ENCODE measurements at regions not wholly inside any gene's neighbourhood (a gene's known extent, or its start where the extent isn't known, plus 50 kb on each side); places are given as distances from the start of the nearest gene placed in this dataset.

DNA sequence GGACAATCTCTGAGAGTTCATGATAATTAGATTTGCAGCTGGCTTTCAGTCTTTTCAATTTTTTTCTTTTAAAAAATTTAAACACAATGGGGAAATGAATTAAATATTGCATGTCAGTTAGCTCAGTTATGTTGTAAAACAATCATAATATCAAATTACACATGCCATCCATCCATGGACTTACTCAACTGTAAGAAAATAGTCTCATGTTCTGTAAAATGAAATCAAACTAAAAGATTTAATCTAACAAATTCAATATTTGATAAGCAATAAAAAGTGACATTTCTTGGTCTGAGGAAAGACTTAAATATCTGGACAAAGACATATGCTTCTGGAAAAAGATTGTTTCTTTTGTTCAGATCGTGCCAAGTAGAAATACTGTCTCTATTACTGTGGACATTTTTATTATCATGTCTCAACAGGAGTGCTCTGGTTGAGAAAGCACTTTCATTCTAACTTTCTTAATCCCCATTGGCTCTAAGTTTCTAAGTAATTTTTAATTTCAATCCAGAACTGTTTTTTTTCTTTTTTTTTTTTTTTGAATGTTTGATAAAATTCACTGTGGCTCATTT is 179.2 kb upstream of the FAM3C start:
- DNase-seq (ENCODE audit: low read depth in 4 of 4, low spot score in 1 of 4): no peak

DNA sequence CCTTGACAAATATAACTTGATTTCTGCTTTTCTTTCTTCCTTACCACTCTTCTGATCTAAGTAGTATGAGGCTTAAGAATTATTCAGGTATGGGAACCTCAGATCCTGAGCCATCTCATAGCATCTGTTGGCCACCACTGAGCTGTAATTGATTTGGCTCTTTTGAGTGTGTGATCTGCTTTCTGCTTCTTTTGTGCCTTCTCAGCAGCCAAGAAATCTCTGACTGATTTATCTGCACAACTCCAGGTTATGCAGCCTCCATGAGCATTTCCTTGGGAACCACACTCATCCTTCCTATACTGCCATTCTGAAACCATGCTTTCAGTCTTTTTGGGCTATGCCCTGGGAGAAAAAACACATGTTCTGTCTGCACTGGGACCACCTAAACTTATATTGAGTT is 178.0 kb upstream of the FAM3C start:
- DNase-seq (ENCODE audit: low read depth in 4 of 4, low spot score in 1 of 4): no peak

DNA sequence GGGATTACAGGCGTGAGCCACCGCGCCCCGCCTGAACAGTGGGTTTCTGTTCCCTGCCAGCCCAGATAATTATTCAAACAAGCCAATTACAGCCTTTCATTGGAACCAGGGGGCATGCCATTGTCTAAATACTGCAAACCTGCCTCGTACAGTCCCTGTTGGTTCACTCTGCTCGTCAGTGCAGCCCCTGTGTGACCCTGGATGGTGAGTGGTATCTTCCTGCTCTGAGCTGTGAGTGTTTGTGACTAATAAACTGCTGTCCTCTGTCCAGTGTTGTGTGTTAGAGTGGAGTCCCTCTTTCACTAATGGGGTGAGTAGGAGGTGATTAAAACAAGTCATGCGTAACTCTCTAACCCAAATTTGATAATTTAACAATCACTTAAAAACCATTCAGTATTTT is 176.5 kb upstream of the FAM3C start:
- DNase-seq (ENCODE audit: low read depth in 4 of 4, low spot score in 1 of 4): no peak

DNA sequence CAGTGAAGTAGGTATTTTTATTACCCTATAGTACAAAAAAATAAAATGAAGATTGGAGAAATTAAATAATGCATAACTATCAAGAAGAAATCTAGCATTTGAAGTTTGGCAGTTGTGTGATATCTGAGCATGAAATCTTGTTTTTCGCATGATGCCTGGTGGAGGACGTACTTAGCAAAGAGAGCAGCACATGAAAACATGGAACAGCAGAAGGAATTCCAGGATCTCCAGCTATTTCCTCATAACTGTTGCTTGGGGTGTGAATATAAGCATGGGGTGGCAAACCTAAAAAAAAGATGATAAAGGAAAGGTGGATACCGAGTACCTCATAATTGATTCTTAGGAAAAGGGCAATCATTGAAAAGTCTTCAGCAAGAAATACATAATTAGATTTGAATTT is 174.3 kb upstream of the FAM3C start:
- DNase-seq (ENCODE audit: low read depth in 4 of 4, low spot score in 1 of 4): no peak

DNA sequence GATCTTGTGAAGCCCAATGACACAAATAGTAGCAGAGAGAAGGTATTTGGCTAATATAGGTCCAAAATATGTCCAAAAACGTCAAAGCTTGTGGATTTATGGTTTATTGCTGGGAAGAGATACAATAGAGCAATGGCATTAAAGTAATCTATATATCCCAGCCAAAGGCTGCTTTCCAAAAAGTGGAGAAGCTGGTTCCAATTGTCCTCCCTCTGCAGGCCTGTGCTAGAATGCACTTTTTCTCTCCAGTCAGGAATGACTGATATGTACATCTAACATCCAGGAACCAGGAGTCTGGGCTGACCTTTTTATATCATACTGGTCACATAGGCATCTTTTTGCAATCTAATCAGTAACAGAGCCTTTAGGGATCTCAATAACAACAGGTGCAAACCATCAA is 167.1 kb upstream of the FAM3C start:
- no peak for DNase-seq (ENCODE audit: low read depth in 4 of 4, low spot score in 1 of 4)

DNA sequence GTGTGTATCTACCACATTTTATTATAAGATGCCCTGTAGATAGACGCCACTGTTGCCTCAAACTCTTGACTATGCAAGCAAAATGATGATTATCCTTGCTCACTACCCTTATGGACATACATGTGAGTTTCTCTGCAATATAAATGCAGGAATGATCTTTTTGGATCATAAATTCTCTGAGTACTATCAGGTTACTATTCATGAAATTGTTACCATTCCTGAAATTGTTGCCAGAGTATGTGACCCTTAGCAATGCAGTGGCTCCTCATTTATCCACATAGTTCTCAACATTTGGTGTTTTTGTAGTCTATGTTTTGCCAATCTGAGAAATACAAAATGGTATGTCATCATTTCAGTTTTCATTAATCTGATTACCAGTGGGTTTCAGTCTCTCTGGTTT is 166.2 kb upstream of the FAM3C start:
- no peak for DNase-seq (ENCODE audit: low read depth in 4 of 4, low spot score in 1 of 4)

DNA sequence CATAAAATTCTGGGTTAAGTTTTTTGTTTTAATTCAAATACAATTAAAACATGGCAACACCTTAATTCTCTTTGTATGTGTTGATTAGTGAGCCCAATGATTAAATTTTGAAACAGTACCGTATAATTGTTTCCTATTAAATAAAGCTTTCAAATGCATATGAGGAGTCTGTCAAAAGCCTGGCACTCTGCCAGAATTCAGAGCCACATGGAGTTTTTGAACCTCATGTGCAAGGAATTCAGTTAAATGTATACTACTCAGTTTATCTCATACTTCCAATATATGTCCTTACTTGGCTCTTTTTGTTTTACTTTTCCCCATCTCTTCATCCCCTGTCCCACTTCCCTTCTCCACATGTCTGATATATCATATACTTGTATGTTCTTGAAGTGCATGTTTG is 165.6 kb upstream of the FAM3C start:
- DNase-seq (ENCODE audit: low read depth in 4 of 4, low spot score in 1 of 4): no peak

DNA sequence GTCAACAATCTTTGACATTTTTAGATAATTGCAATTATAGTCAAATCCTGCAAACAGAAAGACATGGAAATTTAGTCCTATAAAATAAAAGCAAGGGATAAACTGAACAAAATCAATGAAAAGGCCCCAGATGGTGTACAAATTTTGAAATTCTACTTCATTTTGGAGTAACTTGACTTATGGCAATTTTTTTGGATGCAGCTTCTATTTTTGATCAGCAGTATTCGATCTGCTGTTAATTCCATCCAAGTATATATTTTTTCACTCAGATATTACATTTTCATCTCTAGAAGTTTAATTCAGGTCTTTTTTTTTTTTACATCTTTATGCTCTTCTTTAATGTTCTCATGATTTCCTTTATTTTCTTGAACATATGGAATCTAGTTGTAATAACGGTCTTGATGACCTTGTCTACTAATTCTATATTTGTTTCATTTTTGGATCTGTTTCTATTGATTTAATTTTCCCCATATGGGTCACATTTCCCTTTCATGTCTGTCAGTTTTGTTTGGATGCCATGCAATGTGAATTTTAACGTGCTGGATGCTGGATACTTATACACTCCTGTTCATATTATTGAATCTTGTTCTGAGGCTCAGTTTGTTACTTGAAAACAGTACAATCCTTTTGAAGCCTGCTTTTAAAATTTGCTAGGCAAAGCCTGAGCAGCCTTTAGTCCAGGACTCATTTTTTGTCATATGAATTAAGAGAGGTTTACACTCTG is 164.3 kb upstream of the FAM3C start:
- DNase-seq (ENCODE audit: low read depth in 4 of 4, low spot score in 1 of 4): no peak

DNA sequence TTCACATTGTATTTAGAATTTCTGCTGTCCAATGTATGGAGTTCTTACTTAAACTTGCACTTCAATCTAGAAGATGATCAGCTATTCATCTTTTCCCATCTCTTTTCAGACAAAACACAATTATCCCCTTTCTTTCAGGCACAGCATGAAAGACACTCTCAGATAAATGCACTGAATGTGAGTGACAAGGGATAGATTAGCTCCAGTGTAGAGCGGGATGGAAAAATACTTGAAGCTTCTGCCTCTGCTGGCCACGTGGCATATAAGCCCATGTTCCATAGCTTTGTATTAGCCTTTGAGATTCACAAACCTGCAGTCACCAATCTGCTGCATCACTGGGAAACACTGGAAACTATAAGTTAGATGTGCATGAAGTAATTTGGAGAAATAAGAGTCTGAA is 162.2 kb upstream of the FAM3C start:
- DNase-seq (ENCODE audit: low read depth in 4 of 4, low spot score in 1 of 4): no peak

DNA sequence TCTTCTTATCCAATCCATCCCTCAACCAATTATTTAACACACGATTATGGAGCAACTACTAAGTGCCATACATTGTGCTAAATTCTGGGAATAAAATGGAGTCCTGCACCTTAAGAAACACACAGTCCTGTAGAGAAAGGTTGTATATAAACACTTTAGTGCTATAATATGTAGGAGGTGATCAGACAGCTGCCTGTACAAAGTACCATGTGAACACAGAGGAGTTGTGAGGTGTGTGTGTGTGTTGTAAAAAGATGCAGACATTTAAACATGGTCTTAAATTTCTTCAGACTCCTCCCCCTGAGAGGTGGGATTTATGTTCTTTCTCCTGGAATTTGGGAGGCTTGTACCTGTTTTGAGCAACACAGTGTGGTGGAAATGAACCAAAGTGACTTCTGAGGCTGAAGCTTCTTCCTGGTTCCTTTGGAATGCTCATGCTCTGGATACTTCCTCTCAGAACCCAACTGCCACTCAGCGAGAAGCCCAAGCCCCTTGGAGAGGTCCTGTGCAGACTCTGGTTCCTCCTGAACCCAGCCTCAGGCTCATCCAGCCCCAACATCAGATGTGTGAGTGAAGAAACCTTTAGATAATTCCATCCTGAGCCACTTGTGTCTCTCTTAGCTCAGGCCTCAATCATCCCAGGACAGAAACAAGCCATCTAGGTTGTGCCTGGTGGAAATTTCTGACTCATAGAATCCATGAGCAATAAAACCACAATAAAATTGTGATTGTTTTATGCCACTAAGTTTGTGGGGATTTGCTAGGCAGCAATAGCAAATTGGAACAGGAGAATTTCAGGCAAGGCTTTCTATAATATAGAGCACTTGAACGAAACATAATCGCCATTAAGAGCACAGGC is 161.2 kb upstream of the FAM3C start:
- no peak for DNase-seq (ENCODE audit: low read depth in 4 of 4, low spot score in 1 of 4)

DNA sequence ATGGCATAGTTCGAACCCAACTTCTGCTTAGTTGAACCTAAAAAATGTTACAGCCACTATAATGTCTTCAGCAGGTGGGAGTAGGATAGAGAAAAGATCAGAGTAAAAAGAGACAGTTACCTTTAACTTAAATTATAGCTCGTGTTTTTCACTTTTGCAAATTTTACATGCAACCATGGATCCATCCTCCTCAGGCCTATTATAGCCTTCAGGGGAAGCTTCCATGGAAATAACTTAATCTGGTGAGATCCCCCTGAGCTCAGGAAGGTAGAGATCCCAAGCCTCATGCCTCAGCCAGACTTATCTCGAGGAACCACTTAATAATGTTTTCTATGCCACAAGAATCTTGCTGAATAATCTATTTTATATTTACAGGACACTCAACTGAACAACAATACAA is 159.4 kb upstream of the FAM3C start:
- no peak for DNase-seq (ENCODE audit: low read depth in 4 of 4, low spot score in 1 of 4)

DNA sequence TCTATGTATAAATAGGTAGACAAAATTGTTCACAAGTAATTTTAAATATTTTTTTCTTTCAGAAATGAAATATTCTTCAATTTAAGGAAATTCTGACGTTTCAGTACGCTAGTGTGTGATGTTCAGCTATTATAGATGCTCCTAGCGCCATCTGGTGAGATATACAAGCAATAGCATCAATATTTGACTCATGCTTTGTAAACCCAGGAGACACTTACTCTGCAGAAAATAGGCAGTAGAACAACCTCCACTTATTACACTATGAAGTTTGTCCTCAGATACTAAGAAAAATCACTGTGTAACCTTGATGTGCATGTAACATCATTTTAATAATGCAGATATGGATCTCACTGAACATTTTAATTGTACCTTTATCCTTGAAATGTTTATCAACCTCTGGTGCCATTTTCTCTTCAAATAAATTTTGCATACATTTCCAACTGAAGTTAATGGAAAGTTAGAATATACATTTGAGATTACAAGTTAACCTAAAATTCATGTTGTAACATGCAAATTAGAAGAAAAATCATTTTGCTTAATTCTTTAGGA is 151.5 kb upstream of the FAM3C start:
- DNase-seq (ENCODE audit: low read depth in 4 of 4, low spot score in 1 of 4): no peak

DNA sequence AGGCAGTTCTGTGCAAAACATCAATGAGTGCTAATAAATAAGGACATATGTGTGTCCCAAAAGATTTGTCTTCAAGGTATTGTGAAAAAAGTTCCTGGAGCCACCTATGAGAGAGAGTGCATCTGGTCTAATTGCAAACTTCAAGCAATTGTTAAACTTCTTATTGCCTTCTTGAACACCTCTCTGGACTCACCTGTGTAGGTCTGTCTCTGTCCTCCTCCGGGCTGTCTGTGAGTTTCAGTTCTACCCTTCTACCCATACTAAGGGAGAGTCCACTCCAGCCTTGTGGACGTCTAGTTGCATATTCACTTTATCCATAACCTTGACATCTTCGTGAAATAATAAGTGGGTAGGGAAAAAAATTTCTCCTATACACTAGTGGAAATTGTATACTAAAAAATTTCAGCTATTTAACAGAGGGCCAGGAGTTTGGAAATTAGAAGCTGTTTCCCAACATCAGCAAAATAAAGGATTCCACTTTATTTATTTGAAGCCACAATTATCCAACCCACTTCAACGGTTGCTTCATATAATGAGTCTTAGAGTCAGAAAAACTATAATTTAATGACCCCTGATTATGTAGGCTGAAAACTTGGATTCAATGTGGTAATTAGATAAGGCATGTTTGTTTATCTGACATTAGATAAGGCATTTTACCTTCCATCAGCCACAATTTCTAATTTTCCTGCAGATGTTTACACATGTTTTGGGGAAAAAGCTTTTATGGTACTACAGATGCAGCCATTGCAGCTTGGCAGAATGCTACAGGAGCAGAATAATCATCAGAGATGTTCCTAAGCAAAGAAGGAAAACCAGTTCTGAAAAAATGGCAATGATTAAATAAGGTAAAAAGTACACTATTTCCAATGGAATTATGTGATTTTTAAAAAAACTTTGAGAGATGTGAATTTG is 150.8 kb upstream of the FAM3C start:
- no peak for DNase-seq (ENCODE audit: low read depth in 4 of 4, low spot score in 1 of 4)

DNA sequence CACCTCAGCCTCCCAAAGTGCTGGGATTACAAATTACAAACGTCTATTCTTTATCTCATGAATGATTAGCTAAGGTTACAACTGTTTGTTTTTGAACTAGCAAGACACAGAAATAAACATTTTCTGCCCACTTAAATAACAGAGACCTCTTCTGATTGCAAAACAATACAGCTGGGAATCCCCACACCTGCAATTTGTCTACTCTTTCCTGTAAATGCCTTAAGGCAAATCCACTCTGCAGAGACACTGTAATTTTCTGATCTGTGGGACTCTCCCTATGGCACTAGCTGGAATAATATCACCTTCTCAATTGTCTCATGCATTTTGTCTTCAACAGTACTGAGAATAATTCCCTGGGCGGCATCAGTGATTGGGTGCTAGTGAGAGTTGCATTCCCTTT is 149.3 kb upstream of the FAM3C start:
- no peak for DNase-seq (ENCODE audit: low read depth in 4 of 4, low spot score in 1 of 4)

DNA sequence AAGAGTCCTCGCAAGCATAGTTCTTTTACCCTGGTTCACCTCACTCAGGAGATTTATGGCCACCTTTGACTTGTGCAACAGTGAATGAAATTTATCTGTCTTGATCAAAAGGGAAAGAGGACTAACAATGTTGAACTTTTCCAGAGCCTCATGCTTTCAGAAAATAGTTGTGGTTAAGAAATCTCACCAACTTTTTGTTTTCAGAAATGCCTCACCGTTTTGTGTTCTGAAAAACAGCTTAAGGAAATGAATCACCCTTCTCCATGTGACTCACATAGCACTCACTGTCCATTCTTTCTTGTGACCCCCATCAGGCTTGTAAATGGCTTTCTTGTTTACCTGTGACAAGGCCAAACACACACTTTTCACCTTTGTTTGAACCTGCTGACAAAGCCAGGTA is 148.6 kb upstream of the FAM3C start:
- DNase-seq (ENCODE audit: low read depth in 4 of 4, low spot score in 1 of 4): no peak

DNA sequence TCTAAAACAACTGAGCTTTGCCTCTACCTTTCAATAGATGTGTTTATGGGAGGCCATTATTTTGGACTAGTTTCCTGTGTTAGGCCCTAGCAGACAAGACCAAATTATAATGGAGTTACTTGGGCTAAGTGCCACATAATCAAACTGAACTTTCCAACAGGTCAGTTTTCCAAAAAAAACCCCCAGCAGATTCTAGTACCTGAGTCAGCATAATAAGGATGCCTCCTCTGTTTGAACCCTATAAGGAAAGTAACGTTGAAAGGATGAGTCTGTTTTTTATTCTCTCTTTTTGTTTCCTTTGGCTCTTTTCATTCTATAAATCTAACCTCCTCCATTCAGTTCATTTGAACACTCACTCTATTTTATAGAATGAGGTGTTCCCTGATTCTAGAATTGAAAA is 148.1 kb upstream of the FAM3C start:
- DNase-seq (ENCODE audit: low read depth in 4 of 4, low spot score in 1 of 4): no peak

DNA sequence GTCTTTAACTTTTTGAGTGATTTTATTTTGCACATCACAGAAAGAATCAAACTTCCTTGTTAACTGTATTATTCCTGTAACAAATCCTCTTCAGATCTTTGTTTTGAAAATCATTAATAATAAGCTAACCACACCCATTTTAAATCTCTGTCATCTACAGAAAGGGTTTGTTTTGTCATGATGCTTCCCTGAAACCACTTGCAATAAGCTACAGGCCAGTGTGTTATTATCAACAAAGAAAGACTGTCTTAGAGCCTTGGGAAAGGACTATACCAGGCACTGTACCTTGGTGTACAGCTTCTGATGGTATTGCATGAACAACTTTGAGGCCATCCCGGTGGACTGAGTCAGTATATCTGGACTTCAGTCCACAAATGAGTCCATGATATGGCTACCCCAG is 145.3 kb upstream of the FAM3C start:
- DNase-seq (ENCODE audit: low read depth in 4 of 4, low spot score in 1 of 4): no peak

DNA sequence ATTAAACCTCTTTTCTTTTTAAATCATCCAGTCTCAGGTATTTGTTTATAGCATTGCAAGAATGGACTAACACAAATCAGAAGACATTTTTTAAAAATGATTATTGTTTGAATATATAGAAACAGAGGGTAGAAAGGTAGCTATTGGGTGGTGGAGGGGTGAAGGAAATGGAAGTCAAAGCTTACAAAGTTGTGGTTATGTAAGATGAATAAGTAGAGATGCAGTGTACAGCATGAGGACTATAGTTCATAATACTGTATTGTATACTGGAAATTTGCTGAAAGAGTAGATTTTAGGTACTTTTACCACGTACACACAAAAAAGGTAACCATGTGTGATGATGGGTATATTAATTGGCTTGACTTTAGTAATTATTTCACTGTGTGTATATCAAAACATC is 144.0 kb upstream of the FAM3C start:
- DNase-seq (ENCODE audit: low read depth in 4 of 4, low spot score in 1 of 4): no peak

DNA sequence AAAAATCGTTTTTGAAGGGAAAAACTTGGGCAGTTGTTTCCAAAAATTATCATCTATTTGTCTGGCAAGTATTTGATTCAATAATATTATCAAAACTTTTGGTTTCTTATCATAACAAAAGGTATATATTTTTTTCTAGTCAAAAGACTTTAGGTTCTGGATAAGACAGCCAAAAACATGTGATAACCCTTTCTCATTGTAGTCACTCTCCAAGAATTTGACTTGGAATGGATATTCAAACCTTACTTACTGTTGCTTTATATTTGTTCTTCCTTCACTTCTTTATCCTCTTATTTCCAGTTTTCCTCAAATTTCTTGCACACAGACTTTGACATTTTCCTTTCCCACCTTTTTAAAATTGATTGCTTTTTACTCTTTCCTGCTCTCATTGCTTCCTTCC is 140.9 kb upstream of the FAM3C start:
- DNase-seq (ENCODE audit: low read depth in 4 of 4, low spot score in 1 of 4): no peak

DNA sequence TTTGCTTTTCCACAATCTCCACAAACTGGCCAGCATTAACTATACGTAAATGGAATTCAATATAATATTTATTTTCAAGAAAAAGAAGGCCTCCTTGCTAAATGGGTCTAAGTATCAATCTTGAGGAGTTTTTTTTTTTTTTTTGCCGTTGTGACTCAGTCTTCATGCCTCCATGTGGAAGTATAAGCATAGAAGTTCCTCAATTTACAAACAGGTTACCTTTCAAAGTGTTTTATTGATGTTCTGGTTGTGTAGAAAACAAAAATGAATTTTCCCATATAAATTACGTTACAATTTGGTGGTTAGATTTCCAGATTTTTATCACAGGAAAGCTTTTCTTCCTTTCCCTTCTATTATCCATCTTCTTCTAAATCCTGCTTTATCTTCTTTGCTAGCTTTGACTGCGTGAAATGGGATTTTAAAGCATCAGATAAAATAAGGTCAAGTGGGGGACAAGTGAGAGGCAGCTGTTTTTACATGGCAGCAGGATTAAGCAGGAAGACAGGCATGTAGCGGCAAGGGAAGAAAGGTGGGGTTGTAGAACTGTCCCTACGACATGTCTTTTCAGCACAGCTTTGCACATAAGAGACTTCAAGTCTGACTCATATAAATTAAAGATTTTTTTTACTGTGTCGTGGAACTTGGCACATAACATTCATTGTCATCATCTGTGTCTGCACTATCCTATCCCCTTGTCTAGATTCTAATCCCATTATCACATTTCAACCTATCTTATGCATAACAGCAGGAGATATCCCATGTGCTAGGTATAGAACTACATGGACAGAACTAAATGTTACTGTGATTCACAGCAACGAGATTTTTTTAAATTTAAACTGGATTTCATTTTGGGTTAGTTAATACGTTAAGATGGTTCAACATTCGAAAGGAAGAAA is 135.3 kb upstream of the FAM3C start:
- no peak for DNase-seq (ENCODE audit: low read depth in 4 of 4, low spot score in 1 of 4)

Measured in stimulated activated CD4-positive, alpha-beta T cell treated with anti-CD3 and anti-CD28 coated beads, Interleukin-1b, Interleukin-23, amount 100 ng/mL, for 24 hours (primary cell).